ENCODE measurements at regions not wholly inside any gene's neighbourhood (a gene's known extent, or its start where the extent isn't known, plus 50 kb on each side); places are given as distances from the start of the nearest gene placed in this dataset.

GRCh38 chr1:79604490-79605198 lies 598.1 kb upstream of the ADGRL4 start:
- DNase-seq = no peak

GRCh38 chr1:79603843-79604242 lies 597.3 kb upstream of the ADGRL4 start:
- DNase-seq = no peak

DNA sequence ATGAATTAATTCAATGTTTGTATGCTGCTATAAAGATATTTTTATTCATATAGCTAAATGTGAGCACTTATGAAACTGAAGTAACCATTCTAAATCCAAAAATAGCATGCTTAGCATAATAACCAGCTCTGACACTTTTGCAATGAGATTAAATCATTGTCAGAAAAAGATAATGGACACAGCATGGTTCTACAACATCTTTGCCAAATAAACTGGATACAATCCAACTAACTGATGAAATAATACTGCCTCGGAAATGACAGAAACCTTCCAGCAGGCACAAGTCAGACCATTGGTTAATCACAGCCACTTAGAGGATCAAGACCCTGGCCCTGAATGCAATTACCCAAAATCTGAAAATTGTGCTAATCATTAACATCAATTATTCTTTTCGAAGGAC lies 592.7 kb upstream of the ADGRL4 start:
- no peak for DNase-seq

DNA sequence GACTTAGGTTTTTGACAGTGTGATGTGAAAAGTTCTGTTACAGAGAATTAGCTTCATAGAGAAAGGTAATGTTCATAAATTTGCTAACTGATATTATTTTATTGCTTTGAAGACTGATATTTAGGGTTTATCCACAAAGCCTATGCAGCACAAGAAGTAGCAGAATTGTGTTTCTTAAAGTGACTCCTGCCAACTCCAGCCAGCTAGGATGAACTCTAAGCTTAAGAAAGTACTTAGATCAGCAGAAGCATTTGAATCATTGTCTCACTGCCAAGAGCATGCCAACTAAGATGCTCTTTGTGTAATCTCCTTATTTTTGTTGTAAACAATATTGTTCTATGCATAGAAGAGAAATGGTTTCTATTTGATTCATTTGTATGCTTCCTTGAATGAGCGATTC lies 589.4 kb upstream of the ADGRL4 start:
- DNase-seq = no peak

GRCh38 chr1:79594121-79594698 lies 587.7 kb upstream of the ADGRL4 start:
- DNase-seq = no peak

DNA sequence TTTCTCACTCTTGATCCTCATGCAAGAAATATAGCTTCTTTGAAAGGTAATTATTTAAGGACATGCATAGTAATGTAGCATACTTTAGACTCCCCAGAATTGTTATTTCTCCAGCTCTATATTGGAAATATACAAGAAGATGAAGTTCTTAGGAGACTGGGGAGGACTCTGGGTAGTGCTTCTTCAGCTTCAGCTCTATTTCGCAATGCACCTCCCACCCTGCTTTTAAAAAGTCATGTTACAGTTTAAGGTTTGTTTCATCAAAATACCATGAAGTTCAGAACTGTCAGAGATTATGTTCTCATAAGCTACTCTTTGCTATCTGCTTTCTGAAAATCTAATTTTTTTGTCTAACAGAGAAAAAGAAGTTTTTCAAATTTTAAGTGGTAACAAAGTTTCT lies 586.2 kb upstream of the ADGRL4 start:
- no peak for DNase-seq

DNA sequence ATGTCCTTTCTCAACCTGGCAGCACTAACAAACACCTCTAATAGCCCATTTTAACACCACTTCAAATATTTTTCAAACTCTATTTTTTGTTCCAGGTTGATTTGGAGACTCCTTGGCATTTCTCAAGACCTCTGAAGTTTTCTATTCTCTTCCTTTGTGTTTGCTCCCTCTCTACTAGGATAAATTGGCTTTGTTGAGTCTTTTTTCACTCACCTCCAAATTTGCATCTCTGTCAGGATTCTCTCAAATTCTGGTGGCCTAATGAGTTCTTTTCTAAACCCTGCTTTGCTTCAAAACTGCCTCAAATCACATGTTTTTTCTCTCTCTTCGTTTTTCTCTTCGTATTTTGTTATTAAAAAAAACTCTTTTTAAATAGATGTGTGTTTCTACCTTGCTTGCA lies 582.2 kb upstream of the ADGRL4 start:
- no peak for DNase-seq

DNA sequence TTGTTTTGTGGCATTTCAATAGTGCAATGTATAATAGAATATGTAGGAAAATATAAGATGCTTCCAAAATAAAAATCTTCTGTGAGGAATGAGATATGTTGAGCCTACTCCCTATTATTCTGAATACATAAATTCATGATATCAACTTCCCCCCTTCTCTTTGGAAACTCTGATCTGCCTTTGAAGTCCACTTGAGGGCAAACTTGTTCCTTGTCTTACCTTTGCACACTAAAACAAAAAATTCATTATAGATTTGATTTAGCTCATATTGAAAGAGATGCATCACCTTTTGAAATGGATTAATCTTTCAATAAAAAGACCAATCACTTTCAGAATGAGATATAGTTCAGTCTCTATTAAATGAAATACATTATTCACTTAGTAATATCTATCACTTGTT lies 580.7 kb upstream of the ADGRL4 start:
- no peak for DNase-seq

DNA sequence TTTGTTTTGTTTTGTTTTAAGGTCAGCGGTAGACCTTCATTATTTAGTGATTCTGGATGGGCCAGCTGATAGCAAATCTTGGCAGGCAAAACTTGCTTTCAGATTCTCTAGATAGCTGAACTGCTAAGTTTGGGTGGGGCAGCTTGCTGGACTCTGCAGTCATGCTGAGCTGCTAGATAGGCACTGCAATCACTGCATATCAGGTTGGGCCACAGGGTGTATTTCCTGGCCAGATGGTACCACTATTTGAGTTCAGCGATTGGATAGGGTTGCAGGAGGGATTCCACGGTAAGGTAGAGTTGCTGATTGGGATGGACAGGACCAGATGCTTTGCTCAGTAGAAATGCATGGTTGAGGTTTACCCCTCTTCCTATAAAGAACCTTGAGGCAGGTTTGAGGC lies 579.3 kb upstream of the ADGRL4 start:
- DNase-seq = no peak

DNA sequence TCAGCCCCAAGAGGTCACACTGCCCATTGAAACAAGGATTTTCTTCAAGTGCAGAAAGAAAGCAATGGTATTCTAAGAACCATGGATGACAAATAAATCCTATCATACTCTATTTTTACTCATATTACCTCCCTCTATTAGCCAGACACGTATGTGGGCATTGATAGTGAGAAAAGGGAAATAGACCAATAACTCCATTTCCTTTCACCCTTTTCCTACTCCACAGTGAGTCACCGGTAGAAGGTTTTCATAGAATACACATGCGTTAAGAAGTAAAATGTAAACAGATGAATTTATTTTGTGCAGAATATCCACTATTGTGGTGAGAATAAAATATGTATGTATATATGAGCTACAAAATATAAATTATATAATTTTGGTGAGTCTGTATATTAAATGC lies 568.9 kb upstream of the ADGRL4 start:
- no peak for DNase-seq

- DNase-seq = no peak
Measured at GRCh38 chr1:79568411-79568810, 561.9 kb upstream of the ADGRL4 start.

DNA sequence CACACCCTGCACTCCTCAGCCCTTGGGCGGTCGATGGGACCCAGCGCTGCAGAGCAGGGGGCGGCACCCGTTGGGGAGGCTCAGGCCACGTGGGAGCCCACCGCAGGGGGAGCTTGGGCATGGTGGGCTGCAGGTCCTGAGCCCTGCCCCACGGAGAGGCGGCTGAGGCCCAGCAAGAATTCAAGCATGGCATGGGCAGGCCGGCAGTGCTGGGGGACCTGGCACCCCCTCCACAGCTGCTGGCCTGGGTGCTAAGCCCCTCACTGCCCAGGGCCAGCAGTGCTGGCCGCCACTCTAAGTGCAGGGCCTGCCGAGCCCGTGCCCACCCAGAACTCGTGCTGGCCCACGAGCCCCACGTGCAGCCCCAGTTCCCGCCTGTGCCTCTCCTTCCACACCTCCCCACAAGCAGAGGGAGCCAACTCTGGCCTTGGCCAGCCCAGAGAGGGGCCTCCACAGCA lies 555.0 kb upstream of the ADGRL4 start:
- no peak for DNase-seq

- DNase-seq = no peak
Measured at GRCh38 chr1:79556189-79556588, 549.7 kb upstream of the ADGRL4 start.

- no peak for DNase-seq
Measured at GRCh38 chr1:79554688-79555087, 548.2 kb upstream of the ADGRL4 start.

GRCh38 chr1:79551321-79551720 lies 544.8 kb upstream of the ADGRL4 start:
- no peak for DNase-seq

GRCh38 chr1:79550402-79550801 lies 543.9 kb upstream of the ADGRL4 start:
- no peak for DNase-seq

GRCh38 chr1:79549201-79549600 lies 542.7 kb upstream of the ADGRL4 start:
- DNase-seq = no peak

GRCh38 chr1:79547514-79547913 lies 541.0 kb upstream of the ADGRL4 start:
- no peak for DNase-seq

DNA sequence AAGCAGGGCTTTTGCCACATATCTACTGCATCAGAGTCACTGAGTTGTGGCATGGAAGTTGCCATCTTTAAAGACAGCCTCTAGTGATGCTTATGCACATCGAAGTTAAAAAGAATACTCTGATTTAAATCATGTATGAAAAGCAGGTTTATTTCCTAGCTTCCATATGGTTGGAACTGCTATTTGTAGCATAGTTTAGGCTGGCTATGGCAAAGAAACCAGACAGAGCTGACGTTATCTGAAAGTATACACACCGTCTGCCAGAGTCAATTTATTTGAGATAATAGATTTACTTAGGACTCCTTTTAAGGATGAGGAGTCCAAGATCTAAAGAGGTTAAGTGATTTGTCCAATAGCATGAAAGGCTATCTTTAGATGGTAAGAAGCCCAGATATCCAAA lies 536.9 kb upstream of the ADGRL4 start:
- no peak for DNase-seq

DNA sequence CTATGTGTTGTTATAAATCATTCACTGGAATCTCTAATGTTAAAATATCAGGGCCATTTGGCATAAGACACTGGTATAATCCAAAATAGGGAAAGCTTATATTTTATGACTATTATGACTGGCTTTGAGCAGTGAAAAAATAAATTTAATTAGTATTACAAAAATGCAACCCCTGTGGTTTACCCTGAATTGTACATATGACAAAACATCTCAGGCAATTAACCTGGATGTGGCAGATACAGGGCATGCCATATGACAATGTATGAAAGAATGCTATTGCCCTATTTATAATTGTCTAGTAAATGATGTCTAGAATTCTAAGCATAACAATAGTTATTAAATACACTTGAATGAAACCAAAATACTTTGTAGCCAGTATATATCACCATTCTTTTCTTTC lies 532.5 kb upstream of the ADGRL4 start:
- DNase-seq = peak; percentile 3

DNA sequence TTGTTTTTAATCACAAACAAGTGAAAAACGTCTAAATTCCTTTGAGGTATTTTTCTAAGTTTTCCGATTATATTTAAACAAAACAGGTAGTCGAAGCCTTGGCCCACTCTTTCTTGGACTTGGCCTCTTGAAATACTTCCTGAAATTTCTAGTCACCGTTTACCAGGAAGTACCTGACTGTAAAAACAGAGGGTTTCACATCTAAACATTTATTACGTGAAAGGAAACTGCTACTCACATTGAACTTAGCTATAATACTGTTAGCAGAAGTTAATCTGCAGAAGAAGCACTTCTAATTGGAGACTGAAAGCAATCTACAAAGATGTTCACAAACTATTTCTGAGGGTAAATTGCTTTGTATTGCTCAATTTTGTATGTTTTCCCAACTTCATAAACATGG lies 526.0 kb upstream of the ADGRL4 start:
- DNase-seq = no peak

GRCh38 chr1:79531790-79532189 lies 525.3 kb upstream of the ADGRL4 start:
- no peak for DNase-seq

DNA sequence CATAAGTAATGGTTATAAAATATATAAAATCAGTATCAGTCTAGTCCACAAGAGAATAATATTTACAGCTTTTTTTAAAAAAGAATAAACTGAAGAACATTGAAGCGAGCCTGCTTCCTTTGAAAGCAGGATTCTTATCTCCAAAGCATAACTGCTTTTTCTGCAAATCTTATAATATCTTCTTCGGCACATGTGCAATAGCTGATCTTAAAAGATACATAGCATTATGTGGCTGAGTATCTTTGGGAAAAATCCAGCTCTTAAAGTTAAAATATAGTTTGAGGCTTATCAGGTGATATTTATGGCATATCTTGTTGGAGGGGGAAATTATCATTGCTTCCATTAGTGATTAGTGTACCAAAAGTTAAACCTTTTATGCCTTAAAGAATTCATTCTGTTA lies 523.9 kb upstream of the ADGRL4 start:
- DNase-seq = no peak

DNA sequence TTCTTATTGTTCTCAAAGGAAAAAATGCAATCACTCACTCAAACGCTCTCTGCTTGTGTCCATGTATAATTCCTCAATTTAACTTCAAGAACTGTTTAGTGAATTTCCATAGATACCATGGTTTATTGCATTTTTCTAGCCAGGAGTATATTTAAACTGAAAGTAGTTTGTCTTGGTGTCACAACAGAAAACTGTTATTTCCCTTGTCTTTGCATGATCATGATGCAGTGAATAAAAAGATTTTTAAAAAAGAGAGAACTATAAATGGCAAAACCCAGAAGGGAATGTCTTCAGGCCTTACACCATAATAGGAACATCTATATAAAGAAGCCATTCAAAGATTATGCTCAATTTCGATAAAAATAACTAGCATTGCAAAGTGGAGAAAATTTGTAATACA lies 523.5 kb upstream of the ADGRL4 start:
- no peak for DNase-seq

- no peak for DNase-seq
Measured at GRCh38 chr1:79524126-79524525, 517.6 kb upstream of the ADGRL4 start.

Data from retina (tissue), 1 donor.